Gastroesophageal sphincter (tissue), 3 donors: ENCODE measurements at regions not wholly inside any gene's neighbourhood (a gene's known extent, or its start where the extent isn't known, plus 50 kb on each side); places are given as distances from the start of the nearest gene placed in this dataset.

ENCODE experiments used
- POLR2A ChIP-seq, 2 donors: fragments of 450-650 bp; IDR thresholded peaks; one replicate each; pipeline ENCODE4 v1.6.1; 2017; ENCODE audit warnings: antibody characterized with exemption in 2 of 2, mild to moderate bottlenecking in 2 of 2, moderate library complexity in 1 of 2
- POLR2AphosphoS5 ChIP-seq: sonication (generic); formaldehyde crosslinking; IDR thresholded peaks from one replicate; pipeline ENCODE4 v1.6.1; 2017; ENCODE audit warnings: antibody characterized with exemption
- TF ChIP-seq, protein P1 (sequence below), 4 experiments: fragments of 200-600 bp in 2 of 4; fragments of 450-650 bp in 2 of 4; sonication (generic) in 1 of 4; IDR thresholded peaks; one replicate each; pipeline ENCODE4 v1.5.1; 2017 to 2019; ENCODE audit warnings: antibody characterized with exemption in 4 of 4, mild to moderate bottlenecking in 2 of 4, moderate library complexity in 2 of 4

DNA sequence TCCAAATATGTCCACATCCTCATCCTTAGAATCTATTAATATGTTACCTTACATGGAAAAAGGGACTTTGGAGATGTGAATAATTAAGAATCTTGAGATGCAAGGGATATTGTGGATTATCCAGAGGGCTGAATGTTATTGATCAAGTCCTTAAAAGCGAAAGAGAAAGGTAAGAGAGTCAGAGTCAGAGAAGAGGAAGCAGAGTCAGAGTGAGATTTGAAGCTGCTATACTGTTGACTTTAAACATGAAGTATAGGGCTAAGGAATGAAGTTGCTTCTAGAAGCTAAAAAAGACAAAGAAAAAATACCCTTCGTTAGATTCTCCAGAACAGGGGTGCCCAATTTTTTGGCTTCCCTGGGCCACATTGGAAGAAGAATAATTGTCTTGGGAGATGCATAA lies 627.2 kb upstream of the SLITRK6 start:
- TF ChIP-seq POLR2AphosphoS5, result no peak
- TF ChIP-seq, protein P1, sequence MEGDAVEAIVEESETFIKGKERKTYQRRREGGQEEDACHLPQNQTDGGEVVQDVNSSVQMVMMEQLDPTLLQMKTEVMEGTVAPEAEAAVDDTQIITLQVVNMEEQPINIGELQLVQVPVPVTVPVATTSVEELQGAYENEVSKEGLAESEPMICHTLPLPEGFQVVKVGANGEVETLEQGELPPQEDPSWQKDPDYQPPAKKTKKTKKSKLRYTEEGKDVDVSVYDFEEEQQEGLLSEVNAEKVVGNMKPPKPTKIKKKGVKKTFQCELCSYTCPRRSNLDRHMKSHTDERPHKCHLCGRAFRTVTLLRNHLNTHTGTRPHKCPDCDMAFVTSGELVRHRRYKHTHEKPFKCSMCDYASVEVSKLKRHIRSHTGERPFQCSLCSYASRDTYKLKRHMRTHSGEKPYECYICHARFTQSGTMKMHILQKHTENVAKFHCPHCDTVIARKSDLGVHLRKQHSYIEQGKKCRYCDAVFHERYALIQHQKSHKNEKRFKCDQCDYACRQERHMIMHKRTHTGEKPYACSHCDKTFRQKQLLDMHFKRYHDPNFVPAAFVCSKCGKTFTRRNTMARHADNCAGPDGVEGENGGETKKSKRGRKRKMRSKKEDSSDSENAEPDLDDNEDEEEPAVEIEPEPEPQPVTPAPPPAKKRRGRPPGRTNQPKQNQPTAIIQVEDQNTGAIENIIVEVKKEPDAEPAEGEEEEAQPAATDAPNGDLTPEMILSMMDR (IDR thresholded peaks at IDR 0.05), result no peak
- no peak for TF ChIP-seq POLR2A (IDR thresholded peaks at IDR 0.05)
